ENCODE measurements at regions not wholly inside any gene's neighbourhood (a gene's known extent, or its start where the extent isn't known, plus 50 kb on each side); places are given as distances from the start of the nearest gene placed in this dataset.

- Histone ChIP-seq H3K9me3 (ENCODE audit: low read depth, low read length, poor library complexity, severe bottlenecking) (peaks cover 8% of the 10 kb centered on the region), H3K4me1 (ENCODE audit: insufficient read depth, low read length, poor library complexity, severe bottlenecking) (no peaks in the 10 kb centered on the region), H3K27me3 (replicated peaks; ENCODE audit: insufficient read depth, low read depth, low read length, poor library complexity) (no peaks in the 10 kb centered on the region), H3K4me3 (ENCODE audit: low read depth, low read length, poor library complexity, severe bottlenecking) (no peak overlapping the region), H3K36me3 (ENCODE audit: insufficient read depth, low read length, poor library complexity, severe bottlenecking) (peaks cover 3% of the 10 kb centered on the region), H3K27ac (ENCODE audit: low read depth, low read length, poor library complexity, severe bottlenecking) (no peak overlapping the region)
- no TSS peak for BruUV-seq (replicated peaks)
- no peak for DNase-seq (ENCODE audit: low spot score)
- TF ChIP-seq EZH2 (IDR thresholded peaks at IDR 0.05; ENCODE audit: borderline replicate concordance, low read depth, low read length, poor library complexity, severe bottlenecking) (no peak), CTCF (conservative IDR thresholded peaks at IDR 0.05; ENCODE audit: low read depth, low read length) (no peak)
- ChIA-PET CTCF (no interaction called here), POLR2A (ENCODE audit: low non-redundant PET) (no interaction called here)
- intact Hi-C loops (cut with micrococcal nuclease; ENCODE audit: unreplicated experiment), result no loop called here
These were observed 151.8 kb upstream of the KCNJ18 start for GRCh38 chr17:21540502-21540901.

- ChIA-PET CTCF (no interaction called here), POLR2A (ENCODE audit: low non-redundant PET) (no interaction called here)
- no peak overlapping the region for H3K4me3 ChIP-seq (ENCODE audit: low read depth, low read length, poor library complexity, severe bottlenecking)
- BruUV-seq (replicated peaks), result no TSS peak
- TF ChIP-seq EZH2 (IDR thresholded peaks at IDR 0.05; ENCODE audit: borderline replicate concordance, low read depth, low read length, poor library complexity, severe bottlenecking) (no peak), CTCF (conservative IDR thresholded peaks at IDR 0.05; ENCODE audit: low read depth, low read length) (no peak)
- intact Hi-C loops (cut with micrococcal nuclease; ENCODE audit: unreplicated experiment), result no loop called here
- DNase-seq (ENCODE audit: low spot score), result no peak
- peaks cover 8% of the 10 kb centered on the region for H3K9me3 ChIP-seq (ENCODE audit: low read depth, low read length, poor library complexity, severe bottlenecking)
- no peaks in the 10 kb centered on the region for H3K27me3 ChIP-seq (replicated peaks; ENCODE audit: insufficient read depth, low read depth, low read length, poor library complexity)
- H3K27ac ChIP-seq (ENCODE audit: low read depth, low read length, poor library complexity, severe bottlenecking), result no peak overlapping the region
- H3K4me1 ChIP-seq (ENCODE audit: insufficient read depth, low read length, poor library complexity, severe bottlenecking), result no peaks in the 10 kb centered on the region
- peaks cover 3% of the 10 kb centered on the region for H3K36me3 ChIP-seq (ENCODE audit: insufficient read depth, low read length, poor library complexity, severe bottlenecking)
These were observed 150.3 kb upstream of the KCNJ18 start for GRCh38 chr17:21542070-21542469.

- Histone ChIP-seq H3K27me3 (replicated peaks; ENCODE audit: insufficient read depth, low read depth, low read length, poor library complexity) (no peaks in the 10 kb centered on the region), H3K4me3 (ENCODE audit: low read depth, low read length, poor library complexity, severe bottlenecking) (no peak overlapping the region), H3K36me3 (ENCODE audit: insufficient read depth, low read length, poor library complexity, severe bottlenecking) (peaks cover 3% of the 10 kb centered on the region), H3K4me1 (ENCODE audit: insufficient read depth, low read length, poor library complexity, severe bottlenecking) (no peaks in the 10 kb centered on the region), H3K27ac (ENCODE audit: low read depth, low read length, poor library complexity, severe bottlenecking) (no peak overlapping the region), H3K9me3 (ENCODE audit: low read depth, low read length, poor library complexity, severe bottlenecking) (peaks cover 5% of the 10 kb centered on the region)
- DNase-seq (ENCODE audit: low spot score), result no peak
- intact Hi-C loops (cut with micrococcal nuclease; ENCODE audit: unreplicated experiment), result no loop called here
- POLR2A ChIA-PET (ENCODE audit: low non-redundant PET), result no interaction called here
- no peak for TF ChIP-seq EZH2 (IDR thresholded peaks at IDR 0.05; ENCODE audit: borderline replicate concordance, low read depth, low read length, poor library complexity, severe bottlenecking)
- TF ChIP-seq CTCF (conservative IDR thresholded peaks at IDR 0.05; ENCODE audit: low read depth, low read length), result no peak
- CTCF ChIA-PET, result no interaction called here
- no TSS peak for BruUV-seq (replicated peaks)
These were observed 149.3 kb upstream of the KCNJ18 start for GRCh38 chr17:21542991-21543390.
